ENCODE measurements at regions not wholly inside any gene's neighbourhood (a gene's known extent, or its start where the extent isn't known, plus 50 kb on each side); places are given as distances from the start of the nearest gene placed in this dataset.

GRCh38 chr16:85350146-85350728 lies 238.0 kb upstream of the CIBAR2 start:
- Histone ChIP-seq H2AFZ (no peak overlapping the region), H4K20me1 (ENCODE audit: insufficient read depth) (0 out of 2 replicates have a peak, but pooled peaks cover 4% of the 10 kb centered on the region), H3K27ac (no peak overlapping the region), H3K9ac (no peak overlapping the region), H3K9me3 (ENCODE audit: low read depth) (no peaks in the 10 kb centered on the region), H3K36me3 (ENCODE audit: low read depth) (no peaks in the 10 kb centered on the region), H3K4me2 (ENCODE audit: unreplicated experiment) (no peak overlapping the region), H3F3A (ENCODE audit: insufficient read depth) (peaks cover 15% of the 10 kb centered on the region; the same call in 1 of the 2 replicates), H3K4me3 (no peak overlapping the region), H3K27me3 (replicated peaks; ENCODE audit: insufficient read depth) (no peaks in the 10 kb centered on the region), H3K4me1 (ENCODE audit: insufficient read depth) (peaks cover 26% of the 10 kb centered on the region), H3K9me2 (ENCODE audit: insufficient read depth) (no peaks in the 10 kb centered on the region), H3K79me2 (ENCODE audit: insufficient read depth) (peaks cover 48% of the 10 kb centered on the region)
- TF ChIP-seq EZH2phosphoT487 (IDR thresholded peaks at IDR 0.05; ENCODE audit: insufficient read depth, low read depth) (no peak), EZH2 (IDR thresholded peaks at IDR 0.05; ENCODE audit: insufficient read depth, poor library complexity, severe bottlenecking) (no peak)
- DNase-seq = no peak
- WGBS, 2 experiments (ENCODE audit: low coverage in 1 of 2, low lambda C conversion rate in 2 of 2, missing lambda C conversion rate in 2 of 2) = 82 to 83% methylated on average over 10 of the region's 10 CpGs
- in situ Hi-C loops (cut with MboI) = no loop called here

GRCh38 chr16:85350973-85351372 lies 238.7 kb upstream of the CIBAR2 start:
- 34 to 35% methylated on average over 4 of the region's 4 CpGs for WGBS, 2 experiments (ENCODE audit: low coverage in 1 of 2, low lambda C conversion rate in 2 of 2, missing lambda C conversion rate in 2 of 2)

GRCh38 chr16:85353013-85353412 lies 240.7 kb upstream of the CIBAR2 start:
- TF ChIP-seq EZH2phosphoT487 (IDR thresholded peaks at IDR 0.05; ENCODE audit: insufficient read depth, low read depth) (no peak), EZH2 (IDR thresholded peaks at IDR 0.05; ENCODE audit: insufficient read depth, poor library complexity, severe bottlenecking) (no peak)
- DNase-seq = no peak
- Histone ChIP-seq H3K36me3 (ENCODE audit: low read depth) (no peaks in the 10 kb centered on the region), H2AFZ (no peak overlapping the region), H3F3A (ENCODE audit: insufficient read depth) (peaks cover 15% of the 10 kb centered on the region; the same call in 1 of the 2 replicates), H3K27ac (no peak overlapping the region), H3K9ac (no peak overlapping the region), H4K20me1 (ENCODE audit: insufficient read depth) (no peaks in the 10 kb centered on the region), H3K79me2 (ENCODE audit: insufficient read depth) (peaks cover 42% of the 10 kb centered on the region), H3K4me2 (ENCODE audit: unreplicated experiment) (no peak overlapping the region), H3K4me1 (ENCODE audit: insufficient read depth) (peaks cover 29% of the 10 kb centered on the region), H3K9me3 (ENCODE audit: low read depth) (no peaks in the 10 kb centered on the region), H3K27me3 (replicated peaks; ENCODE audit: insufficient read depth) (no peaks in the 10 kb centered on the region), H3K4me3 (no peak overlapping the region), H3K9me2 (ENCODE audit: insufficient read depth) (no peaks in the 10 kb centered on the region)
- in situ Hi-C loops (cut with MboI) = no loop called here
- WGBS, 2 experiments (ENCODE audit: low coverage in 1 of 2, low lambda C conversion rate in 2 of 2, missing lambda C conversion rate in 2 of 2) = 90 to 98% methylated on average over 10 of the region's 10 CpGs

More at GRCh38 chr16:85350973-85351372, 238.7 kb upstream of the CIBAR2 start:
- Histone ChIP-seq H3K9me2 (ENCODE audit: insufficient read depth) (no peaks in the 10 kb centered on the region), H2AFZ (no peak overlapping the region), H3K9me3 (ENCODE audit: low read depth) (no peaks in the 10 kb centered on the region), H3K79me2 (ENCODE audit: insufficient read depth) (peaks cover 41% of the 10 kb centered on the region), H4K20me1 (ENCODE audit: insufficient read depth) (no peaks in the 10 kb centered on the region), H3K9ac (no peak overlapping the region), H3F3A (ENCODE audit: insufficient read depth) (peaks cover 15% of the 10 kb centered on the region; the same call in 1 of the 2 replicates), H3K4me1 (ENCODE audit: insufficient read depth) (peaks cover 29% of the 10 kb centered on the region), H3K36me3 (ENCODE audit: low read depth) (no peaks in the 10 kb centered on the region), H3K4me2 (ENCODE audit: unreplicated experiment) (peak overlapping the region; percentile 19), H3K27ac (peak overlapping the region; percentile 22; the same call in 1 of the 2 replicates), H3K4me3 (no peak overlapping the region), H3K27me3 (replicated peaks; ENCODE audit: insufficient read depth) (no peaks in the 10 kb centered on the region)
- in situ Hi-C loops (cut with MboI) = no loop called here
- peak; percentile 93 for DNase-seq
- TF ChIP-seq EZH2phosphoT487 (IDR thresholded peaks at IDR 0.05; ENCODE audit: insufficient read depth, low read depth) (no peak), EZH2 (IDR thresholded peaks at IDR 0.05; ENCODE audit: insufficient read depth, poor library complexity, severe bottlenecking) (no peak)

- in situ Hi-C loops (cut with MboI) = no loop called here
- Histone ChIP-seq H3F3A (ENCODE audit: insufficient read depth) (peaks cover 15% of the 10 kb centered on the region; the same call in 1 of the 2 replicates), H3K27ac (peak overlapping the region; percentile 83), H3K4me2 (ENCODE audit: unreplicated experiment) (peak overlapping the region; percentile 32), H3K27me3 (replicated peaks; ENCODE audit: insufficient read depth) (no peaks in the 10 kb centered on the region), H4K20me1 (ENCODE audit: insufficient read depth) (no peaks in the 10 kb centered on the region), H3K9me2 (ENCODE audit: insufficient read depth) (no peaks in the 10 kb centered on the region), H3K36me3 (ENCODE audit: low read depth) (no peaks in the 10 kb centered on the region), H3K9ac (peak overlapping the region; percentile 60), H3K4me1 (ENCODE audit: insufficient read depth) (peaks cover 32% of the 10 kb centered on the region), H3K4me3 (no peak overlapping the region), H3K9me3 (ENCODE audit: low read depth) (no peaks in the 10 kb centered on the region), H3K79me2 (ENCODE audit: insufficient read depth) (peaks cover 41% of the 10 kb centered on the region), H2AFZ (no peak overlapping the region)
- 85 to 86% methylated on average over 15 of the region's 15 CpGs for WGBS, 2 experiments (ENCODE audit: low coverage in 1 of 2, low lambda C conversion rate in 2 of 2, missing lambda C conversion rate in 2 of 2)
- TF ChIP-seq EZH2 (IDR thresholded peaks at IDR 0.05; ENCODE audit: insufficient read depth, poor library complexity, severe bottlenecking) = no peak
- no peak for TF ChIP-seq EZH2phosphoT487 (IDR thresholded peaks at IDR 0.05; ENCODE audit: insufficient read depth, low read depth)
- no peak for DNase-seq
Measured at GRCh38 chr16:85353839-85354685, 241.8 kb upstream of the CIBAR2 start.
